ENCODE measurements at regions not wholly inside any gene's neighbourhood (a gene's known extent, or its start where the extent isn't known, plus 50 kb on each side); places are given as distances from the start of the nearest gene placed in this dataset.

DNA sequence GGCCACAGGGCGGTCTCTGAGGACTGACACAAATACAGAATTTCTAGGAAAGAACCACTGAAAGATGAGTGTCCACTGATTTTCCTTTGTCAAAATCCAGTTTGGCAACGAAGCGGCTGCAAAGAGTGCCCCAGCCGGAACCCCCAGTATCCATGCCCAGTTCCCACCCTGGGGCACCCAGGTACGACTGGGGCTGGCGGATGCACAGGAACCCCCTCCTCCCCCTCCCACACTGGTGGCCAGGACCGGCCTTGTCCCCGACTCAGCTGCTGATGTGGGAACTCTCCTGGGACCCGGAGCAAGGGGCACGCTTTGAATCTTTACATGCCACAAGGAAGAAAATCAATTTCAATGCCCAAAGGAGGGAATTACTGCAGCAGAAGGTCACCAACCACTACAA, 220.8 kb upstream of the ZNF507 start:
- no peak overlapping the region for H3K14ac ChIP-seq (ENCODE audit: insufficient read length)
- DNase-seq (ENCODE audit: low read depth in 1 of 2, low spot score in 2 of 2) (no peak), FAIRE-seq (no peak)
- no peak overlapping the region for H2BK20ac ChIP-seq (ENCODE audit: low read length)
- 91% methylated on average over 9 of the region's 10 CpGs; no CpG with 5 or more reads in 1 of the 2 experiments for WGBS, 2 experiments (ENCODE audit: extremely low coverage in 1 of 2, insufficient coverage in 1 of 2, insufficient read length in 1 of 2, insufficient replicate concordance in 2 of 2, low coverage in 1 of 2, low lambda C conversion rate in 2 of 2, missing lambda C conversion rate in 1 of 2)
- no peaks in the 10 kb centered on the region for H3K36me3 ChIP-seq (ENCODE audit: control insufficient read depth in 2 of 4, insufficient read depth in 4 of 4, low read length in 3 of 4)
- H3K18ac ChIP-seq (ENCODE audit: extremely low read depth, low read length) = no peak overlapping the region
- H3K4me2 ChIP-seq (ENCODE audit: insufficient read depth in 1 of 2, low read depth in 2 of 2, low read length in 2 of 2) = no peak overlapping the region
- no peak overlapping the region for H3K27ac ChIP-seq (ENCODE audit: low read depth, low read length)
- H3K9ac ChIP-seq (replicated peaks in 1 of 4; ENCODE audit: extremely low read depth in 1 of 4, low read depth in 3 of 4, low read length in 3 of 4) = no peak overlapping the region
- no peak overlapping the region for H3K23ac ChIP-seq (ENCODE audit: insufficient read length)
- H4K5ac ChIP-seq (ENCODE audit: insufficient read length, low read depth, low read length) = no peak overlapping the region
- no peaks in the 10 kb centered on the region for H4K20me1 ChIP-seq (replicated peaks in 1 of 2; ENCODE audit: control insufficient read depth in 1 of 2, insufficient read depth in 2 of 2, low read length in 2 of 2)
- no peak overlapping the region for H2BK12ac ChIP-seq (ENCODE audit: low read depth, low read length)
- H3K4me1 ChIP-seq (replicated peaks in 1 of 4; ENCODE audit: control insufficient read depth in 3 of 4, insufficient read depth in 4 of 4, low read length in 3 of 4) = no peaks in the 10 kb centered on the region; a peak in 1 of 7 replicates
- TF ChIP-seq POU5F1 (IDR thresholded peaks at IDR 0.05; ENCODE audit: low read depth, low read length) = no peak
- no peak for TF ChIP-seq JUN (IDR thresholded peaks at IDR 0.05; ENCODE audit: low read depth, low read length)
- TF ChIP-seq BACH1 (IDR thresholded peaks at IDR 0.05; ENCODE audit: low read length) = no peak
- TF ChIP-seq BRCA1 (IDR thresholded peaks at IDR 0.05; ENCODE audit: low read depth, low read length) = no peak
- no peak for TF ChIP-seq SAP30 (IDR thresholded peaks at IDR 0.05; ENCODE audit: insufficient read depth, insufficient replicate concordance, low read length)
- no peak for TF ChIP-seq EP300 (IDR thresholded peaks at IDR 0.05; ENCODE audit: borderline replicate concordance in 1 of 2, low read depth in 2 of 2, low read length in 2 of 2)
- H3K79me2 ChIP-seq (ENCODE audit: control insufficient read depth in 1 of 2, insufficient read depth in 2 of 2, low read length in 2 of 2) = no peaks in the 10 kb centered on the region
- POLR2A ChIA-PET (ENCODE audit: partially characterized antibody) = no interaction called here
- H3K56ac ChIP-seq (replicated peaks; ENCODE audit: insufficient read length, low read depth, low read length) = no peak overlapping the region
- no peaks in the 10 kb centered on the region for H3K79me1 ChIP-seq (ENCODE audit: low read depth, low read length)
- no peak overlapping the region for H2BK15ac ChIP-seq (ENCODE audit: low read length)
- no peak overlapping the region for H2BK120ac ChIP-seq (replicated peaks; ENCODE audit: low read depth, low read length)
- CTCF ChIA-PET (ENCODE audit: partially characterized antibody) = no interaction called here
- H4K8ac ChIP-seq (ENCODE audit: extremely low read depth, insufficient read depth, low read length) = peak overlapping the region; percentile 17; the same call in 1 of the 2 replicates
- H3K23me2 ChIP-seq (ENCODE audit: low read depth, low read length) = no peaks in the 10 kb centered on the region
- H2AFZ ChIP-seq (ENCODE audit: low read length) = 0 out of 2 replicates have a peak overlapping the region, but pooled peaks have one; percentile 36
- H3K9me3 ChIP-seq (ENCODE audit: insufficient read depth in 2 of 2, low read depth in 1 of 2, low read length in 1 of 2) = peaks cover 2 to 4% of the 10 kb centered on the region in 2 experiments; a peak in 1 of 4 replicates
- no peaks in the 10 kb centered on the region for H3K27me3 ChIP-seq (replicated peaks in 1 of 4; ENCODE audit: control insufficient read depth in 3 of 4, extremely low read depth in 1 of 4, insufficient read depth in 3 of 4, low read length in 3 of 4)
- H3K4me3 ChIP-seq (ENCODE audit: extremely low read depth in 1 of 4, insufficient read depth in 2 of 4, low read depth in 3 of 4, low read length in 4 of 4) = no peak overlapping the region
- no peak overlapping the region for H4K91ac ChIP-seq (replicated peaks; ENCODE audit: insufficient read length, low read length)
- no peak overlapping the region for H2AK5ac ChIP-seq (ENCODE audit: low read depth, low read length)
- H3K4ac ChIP-seq (replicated peaks; ENCODE audit: insufficient read length, low read depth, low read length) = no peak overlapping the region
- no peak overlapping the region for H2BK5ac ChIP-seq (ENCODE audit: low read depth, low read length)
